ENCODE measurements at regions not wholly inside any gene's neighbourhood (a gene's known extent, or its start where the extent isn't known, plus 50 kb on each side); places are given as distances from the start of the nearest gene placed in this dataset.

- TF ChIP-seq ZNF180 (CRISPR knock-in tag; IDR thresholded peaks at IDR 0.05; ENCODE audit: borderline replicate concordance, low read depth) = no peak
- TF ChIP-seq ATF4 (CRISPR knock-in tag; IDR thresholded peaks at IDR 0.05) = no peak
- no peak for TF ChIP-seq PCBP1 (IDR thresholded peaks at IDR 0.05; ENCODE audit: borderline replicate concordance, low read depth, low read length)
These were observed 111.3 kb upstream of the MRI1 start for GRCh38 chr19:13652810-13653590.

Measured in HepG2 (cell line).